ENCODE measurements at regions not wholly inside any gene's neighbourhood (a gene's known extent, or its start where the extent isn't known, plus 50 kb on each side); places are given as distances from the start of the nearest gene placed in this dataset.

- no peak for DNase-seq
Measured at GRCh38 chr13:74084375-74084935, 49.7 kb downstream of the KLF12 start.

- DNase-seq = no peak
Measured at GRCh38 chr13:74082741-74083160, 51.5 kb downstream of the KLF12 start.

GRCh38 chr13:74080762-74081161, 53.4 kb downstream of the KLF12 start:
- no peak for DNase-seq

GRCh38 chr13:74077792-74078191, 56.4 kb downstream of the KLF12 start:
- DNase-seq = peak; percentile 68

- DNase-seq = no peak
Measured at GRCh38 chr13:74077375-74077774, 56.8 kb downstream of the KLF12 start.

GRCh38 chr13:74074723-74075122, 59.5 kb downstream of the KLF12 start:
- DNase-seq = no peak

GRCh38 chr13:74073274-74073673, 60.9 kb downstream of the KLF12 start:
- DNase-seq = no peak

- no peak for DNase-seq
Measured at GRCh38 chr13:74070513-74070912, 63.7 kb downstream of the KLF12 start.

GRCh38 chr13:74070065-74070464, 64.1 kb downstream of the KLF12 start:
- no peak for DNase-seq

- no peak for DNase-seq
Measured at GRCh38 chr13:74068471-74068870, 65.7 kb downstream of the KLF12 start.

- no peak for DNase-seq
Measured at GRCh38 chr13:74067818-74068217, 66.4 kb downstream of the KLF12 start.

GRCh38 chr13:74066937-74067336, 67.3 kb downstream of the KLF12 start:
- no peak for DNase-seq

GRCh38 chr13:74064805-74065312, 69.3 kb downstream of the KLF12 start:
- DNase-seq = no peak

GRCh38 chr13:74063533-74064100, 70.6 kb downstream of the KLF12 start:
- no peak for DNase-seq

GRCh38 chr13:74062933-74063332, 71.3 kb downstream of the KLF12 start:
- DNase-seq = peak; percentile 80

GRCh38 chr13:74061926-74062595, 72.1 kb downstream of the KLF12 start:
- DNase-seq = peak; percentile 44

GRCh38 chr13:74056801-74057542, 77.2 kb downstream of the KLF12 start:
- DNase-seq = peak; percentile 52

GRCh38 chr13:74052402-74052928, 81.7 kb downstream of the KLF12 start:
- DNase-seq = peak; percentile 7

GRCh38 chr13:74048756-74049155, 85.4 kb downstream of the KLF12 start:
- DNase-seq = peak; percentile 22

GRCh38 chr13:74047931-74048600, 86.1 kb downstream of the KLF12 start:
- peak; percentile 63 for DNase-seq

GRCh38 chr13:74046431-74046830, 87.8 kb downstream of the KLF12 start:
- DNase-seq = no peak

GRCh38 chr13:74045583-74045982, 88.6 kb downstream of the KLF12 start:
- DNase-seq = no peak
